ENCODE measurements at regions not wholly inside any gene's neighbourhood (a gene's known extent, or its start where the extent isn't known, plus 50 kb on each side); places are given as distances from the start of the nearest gene placed in this dataset.

DNA sequence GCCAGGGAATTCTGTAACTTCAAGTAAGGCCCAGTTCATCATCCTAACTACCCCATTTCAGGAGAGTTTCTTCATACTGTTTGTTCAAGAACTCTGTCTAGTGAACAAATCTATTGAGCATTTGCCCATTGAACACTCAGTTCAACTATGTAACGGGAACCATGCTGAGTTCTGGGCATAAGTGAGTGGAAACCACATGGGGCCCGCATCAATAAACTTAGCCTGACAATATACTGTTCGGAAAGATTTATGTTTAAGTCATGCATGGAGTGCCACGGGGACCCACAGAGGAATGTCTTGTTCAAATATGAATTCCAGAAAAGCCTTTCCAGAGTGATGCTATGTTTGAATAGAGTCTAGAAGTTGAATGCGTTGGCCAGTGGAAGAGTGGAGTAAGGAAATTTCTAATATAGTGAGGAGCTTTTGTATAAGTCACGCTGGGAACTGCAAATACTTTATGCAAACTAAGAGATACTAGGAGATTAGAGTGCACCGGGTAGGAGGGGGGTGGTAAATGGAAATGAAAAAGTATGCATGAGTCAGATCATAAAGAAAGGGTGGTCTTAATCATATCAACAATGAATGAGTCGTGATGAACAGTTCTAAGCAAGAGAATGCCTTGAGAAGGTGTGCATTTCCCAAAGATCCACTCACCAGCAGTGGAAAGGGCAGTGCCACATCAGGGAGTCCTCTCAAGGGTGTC, 279.8 kb downstream of the VPS13C start:
- Histone ChIP-seq H3K4me3 (no peak overlapping the region), H3K36me3 (no peaks in the 10 kb centered on the region), H3K4me1 (replicated peaks) (peaks cover 5% of the 10 kb centered on the region), H3K27ac (no peak overlapping the region), H3K27me3 (replicated peaks; ENCODE audit: insufficient read depth) (no peaks in the 10 kb centered on the region), H3K9me3 (no peaks in the 10 kb centered on the region)
- no peak for TF ChIP-seq POLR2A (IDR thresholded peaks at IDR 0.05)
- TF ChIP-seq CTCF (IDR thresholded peaks at IDR 0.05), result no peak
- no peak for TF ChIP-seq POLR2AphosphoS5 (IDR thresholded peaks at IDR 0.05)
- intact Hi-C loops (cut with DNase I), result no loop called here
- DNase-seq (ENCODE audit: low spot score), result no peak
- WGBS, result 76% methylated on average over 8 of the region's 8 CpGs

DNA sequence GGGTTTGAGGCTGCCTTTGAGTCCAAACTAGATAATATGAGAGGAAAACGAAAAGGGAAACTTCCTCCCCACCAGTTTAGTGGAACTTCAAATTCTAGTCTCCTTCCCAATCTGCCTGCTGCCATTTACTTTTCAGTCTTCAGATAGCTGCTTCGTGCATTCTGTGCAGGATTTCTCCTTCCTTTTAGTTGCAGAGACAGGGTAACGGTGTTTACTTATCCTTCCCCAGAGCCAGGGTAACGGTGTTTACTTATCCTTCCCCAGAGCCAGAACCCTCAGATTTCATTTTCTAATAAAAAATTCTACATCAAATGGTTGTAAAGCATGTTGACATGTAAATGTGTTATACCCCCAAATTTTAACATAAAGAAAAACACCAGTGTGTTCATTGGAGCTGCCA, 282.6 kb downstream of the VPS13C start:
- Histone ChIP-seq H3K9me3 (no peaks in the 10 kb centered on the region), H3K4me1 (replicated peaks) (peaks cover 5% of the 10 kb centered on the region), H3K27ac (no peak overlapping the region), H3K36me3 (no peaks in the 10 kb centered on the region), H3K27me3 (replicated peaks; ENCODE audit: insufficient read depth) (no peaks in the 10 kb centered on the region), H3K4me3 (no peak overlapping the region)
- intact Hi-C loops (cut with DNase I), result no loop called here
- 11% methylated on average over 4 of the region's 4 CpGs for WGBS
- DNase-seq (ENCODE audit: low spot score), result no peak
- TF ChIP-seq POLR2A (IDR thresholded peaks at IDR 0.05) (no peak), POLR2AphosphoS5 (IDR thresholded peaks at IDR 0.05) (no peak), CTCF (IDR thresholded peaks at IDR 0.05) (no peak)

DNA sequence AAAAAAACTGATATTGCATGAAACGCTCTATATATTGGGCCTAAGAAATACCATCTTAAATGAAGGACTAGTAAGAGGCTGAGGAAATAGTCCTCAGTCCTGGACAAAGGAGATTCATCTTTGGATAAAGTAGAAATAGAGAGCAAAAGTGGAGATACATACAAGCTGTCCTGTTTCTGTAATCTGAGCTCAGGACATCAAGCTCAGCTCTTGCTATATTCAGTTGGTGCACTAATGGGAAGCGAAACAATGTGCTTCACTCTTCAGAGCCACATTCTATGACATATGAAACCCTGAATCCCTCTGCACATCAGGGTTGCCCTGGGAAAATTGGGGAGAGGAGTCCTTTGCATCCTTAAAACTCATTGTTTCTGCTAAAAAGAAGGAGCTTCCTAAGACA, 290.7 kb downstream of the VPS13C start:
- H3K4me3 ChIP-seq, result no peak overlapping the region
- no peaks in the 10 kb centered on the region for H3K36me3 ChIP-seq
- intact Hi-C loops (cut with DNase I), result no loop called here
- WGBS, result 92% methylated on average over 2 of the region's 2 CpGs
- no peak for TF ChIP-seq CTCF (IDR thresholded peaks at IDR 0.05)
- TF ChIP-seq POLR2AphosphoS5 (IDR thresholded peaks at IDR 0.05), result no peak
- no peak for TF ChIP-seq POLR2A (IDR thresholded peaks at IDR 0.05)
- no peaks in the 10 kb centered on the region for H3K4me1 ChIP-seq (replicated peaks)
- no peaks in the 10 kb centered on the region for H3K9me3 ChIP-seq
- no peak for DNase-seq (ENCODE audit: low spot score)
- no peak overlapping the region for H3K27ac ChIP-seq
- no peaks in the 10 kb centered on the region for H3K27me3 ChIP-seq (replicated peaks; ENCODE audit: insufficient read depth)

DNA sequence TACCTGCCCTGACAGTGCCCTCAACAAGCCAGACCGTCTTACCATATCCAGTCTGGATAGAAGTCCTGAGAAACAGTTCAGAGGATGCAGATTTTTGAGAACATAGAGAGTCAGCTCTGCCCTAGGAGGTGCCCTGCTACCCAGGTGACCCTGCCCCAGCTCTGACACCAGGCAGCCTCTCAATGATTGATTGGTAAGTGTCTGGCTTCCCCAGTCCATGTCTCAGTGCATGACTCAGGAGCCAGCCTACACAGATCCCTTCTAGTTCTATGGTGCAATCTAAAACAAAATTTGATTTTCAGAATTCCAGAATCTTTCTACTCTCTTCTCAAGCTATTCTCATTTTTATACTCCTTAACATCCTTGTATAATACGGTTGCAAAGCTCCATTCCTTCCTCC, 292.1 kb downstream of the VPS13C start:
- Histone ChIP-seq H3K4me3 (no peak overlapping the region), H3K27me3 (replicated peaks; ENCODE audit: insufficient read depth) (no peaks in the 10 kb centered on the region), H3K4me1 (replicated peaks) (no peaks in the 10 kb centered on the region), H3K27ac (no peak overlapping the region), H3K36me3 (no peaks in the 10 kb centered on the region), H3K9me3 (no peaks in the 10 kb centered on the region)
- intact Hi-C loops (cut with DNase I), result no loop called here
- DNase-seq (ENCODE audit: low spot score), result no peak
- TF ChIP-seq CTCF (IDR thresholded peaks at IDR 0.05) (no peak), POLR2AphosphoS5 (IDR thresholded peaks at IDR 0.05) (no peak), POLR2A (IDR thresholded peaks at IDR 0.05) (no peak)
- WGBS, result 94% methylated on average over 2 of the region's 2 CpGs

- no peak for DNase-seq (ENCODE audit: low spot score)
- Histone ChIP-seq H3K27ac (no peak overlapping the region), H3K4me1 (replicated peaks) (no peaks in the 10 kb centered on the region), H3K36me3 (no peaks in the 10 kb centered on the region), H3K9me3 (no peaks in the 10 kb centered on the region), H3K27me3 (replicated peaks; ENCODE audit: insufficient read depth) (no peaks in the 10 kb centered on the region), H3K4me3 (no peak overlapping the region)
- WGBS, result 25% methylated on average over 6 of the region's 6 CpGs
- TF ChIP-seq POLR2A (IDR thresholded peaks at IDR 0.05) (no peak), CTCF (IDR thresholded peaks at IDR 0.05) (no peak), POLR2AphosphoS5 (IDR thresholded peaks at IDR 0.05) (no peak)
- intact Hi-C loops (cut with DNase I), result no loop called here
Observed at GRCh38 chr15:61764981-61765380, 295.3 kb downstream of the VPS13C start.
